VCaP (cell line): ENCODE measurements at regions not wholly inside any gene's neighbourhood (a gene's known extent, or its start where the extent isn't known, plus 50 kb on each side); places are given as distances from the start of the nearest gene placed in this dataset.

ENCODE experiments used
- H3K27ac ChIP-seq: fragments of 450-650 bp; 2 replicates; pipeline ENCODE4 v1.5.1; 2017
- CTCF ChIP-seq: fragments of 450-650 bp; conservative IDR thresholded peaks from 2 replicates; pipeline ENCODE4 v1.5.1; 2017; ENCODE audit warnings: mild to moderate bottlenecking, moderate library complexity

GRCh38 chr9:126049896-126050604 is 276.6 kb upstream of the MVB12B start:
- no peak; the same call in 1 of the 2 replicates for TF ChIP-seq CTCF
- H3K27ac ChIP-seq: peak overlapping the region; percentile 63; the same call in 1 of the 2 replicates

- no peak overlapping the region; the same call in 1 of the 2 replicates for H3K27ac ChIP-seq
- TF ChIP-seq CTCF: no peak
Measured at GRCh38 chr9:126050605-126050990, 276.0 kb upstream of the MVB12B start.

- H3K27ac ChIP-seq: no peak overlapping the region
- TF ChIP-seq CTCF: no peak
Measured at GRCh38 chr9:126051446-126052130, 275.0 kb upstream of the MVB12B start.

GRCh38 chr9:126052791-126053190 is 273.8 kb upstream of the MVB12B start:
- no peak overlapping the region for H3K27ac ChIP-seq
- TF ChIP-seq CTCF: no peak

GRCh38 chr9:126053913-126054312 is 272.7 kb upstream of the MVB12B start:
- TF ChIP-seq CTCF: no peak
- H3K27ac ChIP-seq: no peak overlapping the region

- no peak overlapping the region for H3K27ac ChIP-seq
- TF ChIP-seq CTCF: no peak
Measured at GRCh38 chr9:126055381-126055985, 271.1 kb upstream of the MVB12B start.

GRCh38 chr9:126056312-126057021 is 270.2 kb upstream of the MVB12B start:
- no peak overlapping the region for H3K27ac ChIP-seq
- TF ChIP-seq CTCF: no peak
